Neural cell (in vitro differentiated cells): ENCODE measurements at regions not wholly inside any gene's neighbourhood (a gene's known extent, or its start where the extent isn't known, plus 50 kb on each side); places are given as distances from the start of the nearest gene placed in this dataset.

Experiments used
- H2AFZ ChIP-seq: fragments of 200-600, 300-800 bp; sonication (generic), shearing (Covaris generic); 2 replicates; pipeline ENCODE4 v1.6.0; 2014; ENCODE audit warnings: low read depth, mild to moderate bottlenecking, antibody characterized with exemption, low read length, moderate library complexity
- H3F3A ChIP-seq: fragments of 200-600 bp; shearing (Covaris generic); 2 replicates; pipeline ENCODE4 v1.6.1; 2016; ENCODE audit warnings: mild to moderate bottlenecking, moderate library complexity, mixed read lengths, antibody characterized with exemption, low read length; ENCODE audit not compliant: insufficient read depth, poor library complexity, severe bottlenecking
- H3K27ac ChIP-seq: fragments of 200-600, 300-800 bp; sonication (generic), shearing (Covaris generic); 2 replicates; pipeline ENCODE4 v1.5.1; 2014; ENCODE audit warnings: mild to moderate bottlenecking, low read length, moderate library complexity
- H3K27me3 ChIP-seq: fragments of 300-800, 200-600 bp; sonication (generic), shearing (Covaris generic); 2 replicates; pipeline ENCODE4 v1.6.0; 2014; ENCODE audit warnings: mild to moderate bottlenecking, low read depth, low read length, moderate library complexity; ENCODE audit not compliant: insufficient read depth
- H3K36me3 ChIP-seq: fragments of 300-800, 200-600 bp; sonication (generic), shearing (Covaris generic); 2 replicates; pipeline ENCODE4 v1.5.1; 2014; ENCODE audit warnings: mild to moderate bottlenecking, antibody characterized with exemption, low read length, moderate library complexity; ENCODE audit not compliant: insufficient read depth
- H3K4me2 ChIP-seq: fragments of 300-800, 200-600 bp; sonication (generic), shearing (Covaris generic); 2 replicates; pipeline ENCODE4 v1.6.0; 2014; ENCODE audit warnings: mild to moderate bottlenecking, low read length
- H3K4me3 ChIP-seq: fragments of 300-800, 200-600 bp; sonication (generic), shearing (Covaris generic); 2 replicates; pipeline ENCODE4 v1.5.1; 2014; ENCODE audit warnings: mild to moderate bottlenecking, low read length, moderate library complexity
- H3K79me2 ChIP-seq: fragments of 200-600 bp; shearing (Covaris generic); replicated peaks from 2 replicates; pipeline ENCODE4 v1.6.0; 2014; ENCODE audit warnings: mild to moderate bottlenecking, low read length, moderate library complexity; ENCODE audit not compliant: insufficient read depth
- H3K9ac ChIP-seq: fragments of 300-800, 200-600 bp; sonication (generic), shearing (Covaris generic); 2 replicates; pipeline ENCODE4 v1.6.1; 2016; ENCODE audit warnings: mild to moderate bottlenecking, low read length, mixed read lengths
- H3K9me2 ChIP-seq: fragments of 200-600 bp; shearing (Covaris generic); 2 replicates; pipeline ENCODE4 v1.6.1; 2016; ENCODE audit warnings: mild to moderate bottlenecking, low read length, mixed read lengths; ENCODE audit not compliant: insufficient read depth
- H3K9me3 ChIP-seq: fragments of 200-600, 300-800 bp; sonication (generic), shearing (Covaris generic); 2 replicates; pipeline ENCODE4 v1.6.1; 2016; ENCODE audit warnings: mild to moderate bottlenecking, mixed run types, low read length, moderate library complexity, mixed read lengths
- H4K20me1 ChIP-seq: fragments of 200-600 bp; shearing (Covaris generic); 2 replicates; pipeline ENCODE4 v1.6.1; 2016; ENCODE audit warnings: mild to moderate bottlenecking, mixed run types; ENCODE audit not compliant: insufficient read depth
- EP300 ChIP-seq: fragments of 450-650 bp; conservative IDR thresholded peaks from 2 replicates; pipeline ENCODE4 v1.6.1; 2014; ENCODE audit warnings: antibody characterized with exemption, mild to moderate bottlenecking, moderate library complexity; ENCODE audit not compliant: poor library complexity, severe bottlenecking
- EZH2 ChIP-seq: fragments of 200-600, 300-800 bp; shearing (Covaris generic), sonication (generic); IDR thresholded peaks from 2 replicates; pipeline ENCODE4 v1.6.1; 2014; ENCODE audit warnings: antibody characterized with exemption, low read length, borderline replicate concordance, mild to moderate bottlenecking; ENCODE audit not compliant: insufficient read depth, poor library complexity, severe bottlenecking
- MXI1 ChIP-seq: fragments of 450-650 bp; conservative IDR thresholded peaks from 2 replicates; pipeline ENCODE4 v1.6.1; 2014; ENCODE audit warnings: antibody characterized with exemption, mild to moderate bottlenecking; ENCODE audit not compliant: poor library complexity, severe bottlenecking
- POLR2AphosphoS5 ChIP-seq: IDR thresholded peaks from 2 replicates; pipeline ENCODE4 v1.6.1; 2012
- RAD21 ChIP-seq: fragments of 450-650 bp; conservative IDR thresholded peaks from 2 replicates; pipeline ENCODE4 v1.6.1; 2014; ENCODE audit warnings: antibody characterized with exemption, mild to moderate bottlenecking, moderate library complexity
- SMC3 ChIP-seq: fragments of 450-650 bp; conservative IDR thresholded peaks from 2 replicates; pipeline ENCODE4 v1.6.1; 2014; ENCODE audit warnings: antibody characterized with exemption, mild to moderate bottlenecking, moderate library complexity; ENCODE audit not compliant: poor library complexity
- TAF1 ChIP-seq: IDR thresholded peaks from 2 replicates; pipeline ENCODE4 v1.6.1; 2012; ENCODE audit warnings: low read depth
- TF ChIP-seq, protein P1 (sequence below): fragments of 450-650 bp; IDR thresholded peaks from 2 replicates; pipeline ENCODE4 v1.5.1; 2014; ENCODE audit warnings: antibody characterized with exemption, mild to moderate bottlenecking, moderate library complexity; ENCODE audit not compliant: poor library complexity, severe bottlenecking
- TF ChIP-seq, protein P2 (sequence below): IDR thresholded peaks from 2 replicates; pipeline ENCODE4 v1.6.1; 2012; ENCODE audit warnings: borderline replicate concordance

DNA sequence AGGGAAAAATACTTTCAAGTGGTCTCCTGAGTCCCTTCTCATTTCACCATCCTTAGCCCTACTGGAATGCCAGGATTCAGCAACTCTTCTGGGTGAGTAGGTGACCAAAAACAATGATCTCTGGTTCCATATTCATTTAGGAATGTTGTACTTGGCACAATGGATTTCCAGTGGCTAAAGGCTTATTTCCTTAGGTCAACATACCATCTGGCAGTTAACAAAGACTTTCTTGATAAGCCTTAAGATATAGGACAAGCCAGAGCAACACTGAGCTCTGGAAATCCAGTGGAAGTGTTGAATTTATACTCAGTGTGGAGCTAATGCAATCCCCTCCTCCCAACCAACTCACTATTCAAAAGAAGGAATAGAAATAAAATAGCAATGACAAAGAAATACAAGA is 139.4 kb upstream of the EMCN start:
- Histone ChIP-seq H3K27ac (no peak overlapping the region), H3F3A (no peaks in the 10 kb centered on the region), H3K36me3 (no peaks in the 10 kb centered on the region), H3K9ac (no peak overlapping the region), H3K9me3 (no peaks in the 10 kb centered on the region), H3K9me2 (no peaks in the 10 kb centered on the region), H3K27me3 (no peaks in the 10 kb centered on the region), H4K20me1 (no peaks in the 10 kb centered on the region), H3K4me3 (no peak overlapping the region), H3K79me2 (no peaks in the 10 kb centered on the region), H2AFZ (no peak overlapping the region), H3K4me2 (no peak overlapping the region)
- TF ChIP-seq RAD21 (no peak), EZH2 (no peak), POLR2AphosphoS5 (no peak), MXI1 (no peak), SMC3 (no peak), EP300 (no peak), TAF1 (no peak)
- TF ChIP-seq, protein P1, sequence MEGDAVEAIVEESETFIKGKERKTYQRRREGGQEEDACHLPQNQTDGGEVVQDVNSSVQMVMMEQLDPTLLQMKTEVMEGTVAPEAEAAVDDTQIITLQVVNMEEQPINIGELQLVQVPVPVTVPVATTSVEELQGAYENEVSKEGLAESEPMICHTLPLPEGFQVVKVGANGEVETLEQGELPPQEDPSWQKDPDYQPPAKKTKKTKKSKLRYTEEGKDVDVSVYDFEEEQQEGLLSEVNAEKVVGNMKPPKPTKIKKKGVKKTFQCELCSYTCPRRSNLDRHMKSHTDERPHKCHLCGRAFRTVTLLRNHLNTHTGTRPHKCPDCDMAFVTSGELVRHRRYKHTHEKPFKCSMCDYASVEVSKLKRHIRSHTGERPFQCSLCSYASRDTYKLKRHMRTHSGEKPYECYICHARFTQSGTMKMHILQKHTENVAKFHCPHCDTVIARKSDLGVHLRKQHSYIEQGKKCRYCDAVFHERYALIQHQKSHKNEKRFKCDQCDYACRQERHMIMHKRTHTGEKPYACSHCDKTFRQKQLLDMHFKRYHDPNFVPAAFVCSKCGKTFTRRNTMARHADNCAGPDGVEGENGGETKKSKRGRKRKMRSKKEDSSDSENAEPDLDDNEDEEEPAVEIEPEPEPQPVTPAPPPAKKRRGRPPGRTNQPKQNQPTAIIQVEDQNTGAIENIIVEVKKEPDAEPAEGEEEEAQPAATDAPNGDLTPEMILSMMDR, result no peak

DNA sequence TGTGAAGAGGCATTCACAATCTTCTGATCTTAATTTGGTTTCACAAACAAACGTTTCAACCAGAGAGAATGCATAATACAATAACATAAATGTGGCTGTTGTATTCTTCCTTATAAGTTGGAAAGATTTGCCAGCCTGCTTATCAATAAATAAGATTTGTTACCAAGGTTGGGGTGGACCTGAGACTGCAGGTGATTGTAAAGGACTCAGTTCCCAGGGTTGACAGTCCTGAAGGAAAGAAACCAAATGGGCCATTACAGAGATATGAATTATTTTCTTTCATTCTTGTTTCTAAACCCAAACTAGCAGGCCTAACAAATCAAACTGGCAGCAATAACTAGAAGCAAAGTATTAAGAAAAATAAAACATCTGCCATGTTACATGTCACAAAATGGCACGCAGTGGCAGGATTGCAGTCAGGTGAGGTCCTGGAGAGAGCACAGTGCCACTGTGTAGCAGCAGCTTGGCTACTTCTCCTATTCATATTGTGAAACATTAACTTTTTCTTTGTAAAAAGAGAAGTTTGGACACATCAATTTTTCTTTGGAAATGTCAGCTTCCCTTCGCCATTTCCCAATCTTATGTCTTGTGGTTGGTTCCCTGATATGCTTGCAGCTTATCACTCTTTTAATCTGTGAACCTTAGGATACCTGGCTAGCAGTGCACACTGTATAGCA is 133.8 kb upstream of the EMCN start:
- Histone ChIP-seq H3K27ac (no peak overlapping the region), H3K4me2 (no peak overlapping the region), H3F3A (no peaks in the 10 kb centered on the region), H3K36me3 (no peaks in the 10 kb centered on the region), H3K9me3 (no peaks in the 10 kb centered on the region), H3K79me2 (no peaks in the 10 kb centered on the region), H3K27me3 (no peaks in the 10 kb centered on the region), H2AFZ (no peak overlapping the region), H4K20me1 (no peaks in the 10 kb centered on the region), H3K9me2 (no peaks in the 10 kb centered on the region), H3K9ac (no peak overlapping the region), H3K4me3 (no peak overlapping the region)
- TF ChIP-seq MXI1 (no peak), RAD21 (no peak), TAF1 (no peak), EP300 (no peak), SMC3 (no peak), EZH2 (no peak), POLR2AphosphoS5 (no peak)
- TF ChIP-seq, protein P1, result no peak
- TF ChIP-seq, protein P2, sequence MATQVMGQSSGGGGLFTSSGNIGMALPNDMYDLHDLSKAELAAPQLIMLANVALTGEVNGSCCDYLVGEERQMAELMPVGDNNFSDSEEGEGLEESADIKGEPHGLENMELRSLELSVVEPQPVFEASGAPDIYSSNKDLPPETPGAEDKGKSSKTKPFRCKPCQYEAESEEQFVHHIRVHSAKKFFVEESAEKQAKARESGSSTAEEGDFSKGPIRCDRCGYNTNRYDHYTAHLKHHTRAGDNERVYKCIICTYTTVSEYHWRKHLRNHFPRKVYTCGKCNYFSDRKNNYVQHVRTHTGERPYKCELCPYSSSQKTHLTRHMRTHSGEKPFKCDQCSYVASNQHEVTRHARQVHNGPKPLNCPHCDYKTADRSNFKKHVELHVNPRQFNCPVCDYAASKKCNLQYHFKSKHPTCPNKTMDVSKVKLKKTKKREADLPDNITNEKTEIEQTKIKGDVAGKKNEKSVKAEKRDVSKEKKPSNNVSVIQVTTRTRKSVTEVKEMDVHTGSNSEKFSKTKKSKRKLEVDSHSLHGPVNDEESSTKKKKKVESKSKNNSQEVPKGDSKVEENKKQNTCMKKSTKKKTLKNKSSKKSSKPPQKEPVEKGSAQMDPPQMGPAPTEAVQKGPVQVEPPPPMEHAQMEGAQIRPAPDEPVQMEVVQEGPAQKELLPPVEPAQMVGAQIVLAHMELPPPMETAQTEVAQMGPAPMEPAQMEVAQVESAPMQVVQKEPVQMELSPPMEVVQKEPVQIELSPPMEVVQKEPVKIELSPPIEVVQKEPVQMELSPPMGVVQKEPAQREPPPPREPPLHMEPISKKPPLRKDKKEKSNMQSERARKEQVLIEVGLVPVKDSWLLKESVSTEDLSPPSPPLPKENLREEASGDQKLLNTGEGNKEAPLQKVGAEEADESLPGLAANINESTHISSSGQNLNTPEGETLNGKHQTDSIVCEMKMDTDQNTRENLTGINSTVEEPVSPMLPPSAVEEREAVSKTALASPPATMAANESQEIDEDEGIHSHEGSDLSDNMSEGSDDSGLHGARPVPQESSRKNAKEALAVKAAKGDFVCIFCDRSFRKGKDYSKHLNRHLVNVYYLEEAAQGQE, result no peak
